Right lobe of liver (tissue), 4 donors: ENCODE measurements at regions not wholly inside any gene's neighbourhood (a gene's known extent, or its start where the extent isn't known, plus 50 kb on each side); places are given as distances from the start of the nearest gene placed in this dataset.

ENCODE experiments used
- POLR2A ChIP-seq: fragments of 450-650 bp; IDR thresholded peaks from one replicate; pipeline ENCODE4 v1.6.1; 2017; ENCODE audit warnings: antibody characterized with exemption, mild to moderate bottlenecking
- TF ChIP-seq, protein P1 (sequence below), 4 donors: fragments of 200-600 bp in 3 of 4; fragments of 450-650 bp in 1 of 4; IDR thresholded peaks; one replicate each; pipeline versions ENCODE4 v1.5.1 to v1.8.0; 2016 to 2022; ENCODE audit warnings: antibody characterized with exemption in 4 of 4, mild to moderate bottlenecking in 2 of 4
- donor health status: DM: no; HTN: no; CAD: no.
- donor health status: DM: no; HTN: no; CAD: no.
- donor health status: DM: no; HTN: yes; CAD: no.

DNA sequence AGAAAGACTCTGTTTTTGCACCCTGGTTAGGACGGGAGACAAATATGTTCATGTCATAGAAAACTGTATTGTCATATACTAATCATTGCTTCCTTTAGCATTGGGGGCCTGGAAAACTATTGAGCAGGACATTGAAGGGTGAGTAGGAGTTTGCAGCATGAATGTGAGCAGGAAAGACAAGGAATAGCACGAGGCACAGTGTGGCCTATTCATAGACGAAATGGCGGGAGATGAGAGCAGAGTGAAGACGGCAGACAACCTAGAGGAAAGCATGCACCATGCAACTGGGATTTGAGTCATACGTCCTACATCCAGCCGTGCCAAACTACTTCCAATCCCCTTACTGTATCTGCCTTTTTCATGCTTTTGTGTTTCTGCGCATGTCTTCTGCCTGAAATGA, 508.1 kb downstream of the NTRK3 start:
- TF ChIP-seq, protein P1, sequence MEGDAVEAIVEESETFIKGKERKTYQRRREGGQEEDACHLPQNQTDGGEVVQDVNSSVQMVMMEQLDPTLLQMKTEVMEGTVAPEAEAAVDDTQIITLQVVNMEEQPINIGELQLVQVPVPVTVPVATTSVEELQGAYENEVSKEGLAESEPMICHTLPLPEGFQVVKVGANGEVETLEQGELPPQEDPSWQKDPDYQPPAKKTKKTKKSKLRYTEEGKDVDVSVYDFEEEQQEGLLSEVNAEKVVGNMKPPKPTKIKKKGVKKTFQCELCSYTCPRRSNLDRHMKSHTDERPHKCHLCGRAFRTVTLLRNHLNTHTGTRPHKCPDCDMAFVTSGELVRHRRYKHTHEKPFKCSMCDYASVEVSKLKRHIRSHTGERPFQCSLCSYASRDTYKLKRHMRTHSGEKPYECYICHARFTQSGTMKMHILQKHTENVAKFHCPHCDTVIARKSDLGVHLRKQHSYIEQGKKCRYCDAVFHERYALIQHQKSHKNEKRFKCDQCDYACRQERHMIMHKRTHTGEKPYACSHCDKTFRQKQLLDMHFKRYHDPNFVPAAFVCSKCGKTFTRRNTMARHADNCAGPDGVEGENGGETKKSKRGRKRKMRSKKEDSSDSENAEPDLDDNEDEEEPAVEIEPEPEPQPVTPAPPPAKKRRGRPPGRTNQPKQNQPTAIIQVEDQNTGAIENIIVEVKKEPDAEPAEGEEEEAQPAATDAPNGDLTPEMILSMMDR (IDR thresholded peaks at IDR 0.05), result no peak
- no peak for TF ChIP-seq POLR2A
